ENCODE measurements at regions not wholly inside any gene's neighbourhood (a gene's known extent, or its start where the extent isn't known, plus 50 kb on each side); places are given as distances from the start of the nearest gene placed in this dataset.

- Histone ChIP-seq H3K4me1 (peaks cover 0 to 19% (median 0%) of the 10 kb centered on the region in 3 donors), H3K36me3 (no peaks in the 10 kb centered on the region), H3K4me3 (no peak overlapping the region), H3K9me3 (no peaks in the 10 kb centered on the region), H3K27ac (no peak overlapping the region), H3K27me3 (no peaks in the 10 kb centered on the region)
- TF ChIP-seq POLR2A (IDR thresholded peaks at IDR 0.05): no peak
- TF ChIP-seq, protein P1, sequence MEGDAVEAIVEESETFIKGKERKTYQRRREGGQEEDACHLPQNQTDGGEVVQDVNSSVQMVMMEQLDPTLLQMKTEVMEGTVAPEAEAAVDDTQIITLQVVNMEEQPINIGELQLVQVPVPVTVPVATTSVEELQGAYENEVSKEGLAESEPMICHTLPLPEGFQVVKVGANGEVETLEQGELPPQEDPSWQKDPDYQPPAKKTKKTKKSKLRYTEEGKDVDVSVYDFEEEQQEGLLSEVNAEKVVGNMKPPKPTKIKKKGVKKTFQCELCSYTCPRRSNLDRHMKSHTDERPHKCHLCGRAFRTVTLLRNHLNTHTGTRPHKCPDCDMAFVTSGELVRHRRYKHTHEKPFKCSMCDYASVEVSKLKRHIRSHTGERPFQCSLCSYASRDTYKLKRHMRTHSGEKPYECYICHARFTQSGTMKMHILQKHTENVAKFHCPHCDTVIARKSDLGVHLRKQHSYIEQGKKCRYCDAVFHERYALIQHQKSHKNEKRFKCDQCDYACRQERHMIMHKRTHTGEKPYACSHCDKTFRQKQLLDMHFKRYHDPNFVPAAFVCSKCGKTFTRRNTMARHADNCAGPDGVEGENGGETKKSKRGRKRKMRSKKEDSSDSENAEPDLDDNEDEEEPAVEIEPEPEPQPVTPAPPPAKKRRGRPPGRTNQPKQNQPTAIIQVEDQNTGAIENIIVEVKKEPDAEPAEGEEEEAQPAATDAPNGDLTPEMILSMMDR (IDR thresholded peaks at IDR 0.05): no peak
- 53 to 57% methylated on average over 3 to 4 of the region's 5 CpGs for WGBS, 2 donors
- intact Hi-C loops (cut with DNase I): no loop called here
- DNase-seq: no peak
Observed at GRCh38 chr2:118568700-118569099, 278.7 kb downstream of the EN1 start.

DNA sequence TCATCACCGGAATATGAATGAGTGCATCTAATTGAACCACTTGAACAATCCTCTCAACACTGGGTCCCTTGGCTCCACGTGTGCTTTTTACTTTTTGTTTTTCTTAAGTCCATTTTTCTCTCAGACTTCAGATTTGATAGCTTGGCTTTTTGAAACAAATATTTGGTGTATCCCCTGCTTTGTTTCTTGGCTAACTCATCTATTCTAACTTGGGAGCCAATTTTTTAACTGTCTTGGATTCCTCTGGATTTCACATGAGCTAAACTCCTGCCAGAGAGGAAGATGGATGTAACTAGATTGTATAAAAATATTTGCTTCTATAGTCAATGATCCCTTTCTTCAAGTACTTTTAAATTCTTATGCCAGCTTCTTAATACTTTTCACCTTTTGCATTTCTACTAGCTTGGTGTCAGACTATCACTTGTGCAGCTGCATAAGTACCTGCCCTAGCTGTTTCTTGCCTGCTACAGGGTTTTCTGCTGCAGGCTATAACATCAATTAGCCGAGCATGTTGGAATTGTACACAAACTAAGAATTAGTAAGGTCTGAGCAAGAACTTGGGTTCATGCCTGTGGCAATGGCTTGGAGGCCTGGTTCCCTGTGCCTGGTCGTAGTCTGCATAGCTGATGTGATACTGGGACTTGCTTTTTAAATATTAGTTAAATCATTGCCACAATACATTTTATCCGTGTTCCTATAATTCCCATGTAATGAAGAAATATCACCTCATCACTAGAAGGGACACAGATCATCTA lies 281.5 kb downstream of the EN1 start:
- DNase-seq: no peak

DNA sequence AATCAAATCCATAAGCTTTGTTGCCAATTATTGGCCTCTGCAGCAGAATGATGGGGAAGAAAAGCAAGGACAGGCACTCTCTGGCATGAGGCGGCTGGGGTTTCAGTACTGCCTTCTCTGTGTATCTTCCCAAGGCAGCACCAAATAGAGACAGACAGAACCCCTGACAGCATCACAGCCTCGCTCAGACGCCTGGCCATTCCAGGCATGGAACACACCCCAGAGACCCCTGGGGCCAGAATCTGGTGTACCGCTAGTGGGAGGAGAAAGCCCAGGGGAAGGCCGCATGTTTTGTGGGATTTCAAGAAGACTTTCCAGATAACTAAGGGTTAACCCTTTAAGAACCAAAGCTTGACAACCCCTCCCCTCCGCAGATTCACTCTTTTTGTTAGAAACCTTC lies 282.1 kb downstream of the EN1 start:
- Histone ChIP-seq H3K27me3 (no peaks in the 10 kb centered on the region), H3K4me1 (peaks cover 0 to 13% (median 0%) of the 10 kb centered on the region in 3 donors), H3K27ac (no peak overlapping the region), H3K9me3 (no peaks in the 10 kb centered on the region), H3K36me3 (no peaks in the 10 kb centered on the region), H3K4me3 (no peak overlapping the region)
- WGBS, 2 donors: 42 to 69% methylated on average over 3 to 4 of the region's 6 CpGs
- no peak for TF ChIP-seq POLR2A (IDR thresholded peaks at IDR 0.05)
- TF ChIP-seq, protein P1 (IDR thresholded peaks at IDR 0.05): no peak
- intact Hi-C loops (cut with DNase I): no loop called here
- DNase-seq: no peak

More for the DNA sequence above, 281.5 kb downstream of the EN1 start:
- WGBS, 2 donors: 34 to 36% methylated on average over 5 of the region's 5 CpGs
- Histone ChIP-seq H3K27ac (no peak overlapping the region), H3K4me3 (no peak overlapping the region), H3K4me1 (peaks cover 0 to 19% (median 0%) of the 10 kb centered on the region in 3 donors), H3K36me3 (no peaks in the 10 kb centered on the region), H3K9me3 (no peaks in the 10 kb centered on the region), H3K27me3 (no peaks in the 10 kb centered on the region)
- TF ChIP-seq, protein P1 (IDR thresholded peaks at IDR 0.05): no peak
- no peak for TF ChIP-seq POLR2A (IDR thresholded peaks at IDR 0.05)
- intact Hi-C loops (cut with DNase I): no loop called here

DNA sequence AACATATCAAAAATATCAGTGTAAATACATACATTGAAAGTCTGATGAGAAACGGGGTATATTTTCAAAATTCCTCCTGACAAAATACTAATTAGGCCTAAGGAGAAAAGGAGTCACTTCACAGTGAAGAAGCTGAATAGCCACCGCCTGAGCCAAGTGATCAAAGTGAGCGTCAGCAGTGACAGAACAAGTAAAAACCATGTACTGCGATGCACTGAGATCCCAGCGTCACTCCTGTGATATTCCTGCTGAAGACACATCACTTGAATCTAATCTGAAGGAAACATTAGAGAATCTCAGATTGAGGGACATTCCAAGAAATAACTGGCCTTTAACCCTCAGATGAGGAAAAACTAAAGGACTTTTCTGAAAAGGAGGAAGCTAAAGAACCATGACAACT lies 285.3 kb downstream of the EN1 start:
- no peak for TF ChIP-seq POLR2A (IDR thresholded peaks at IDR 0.05)
- TF ChIP-seq, protein P1 (IDR thresholded peaks at IDR 0.05): no peak
- no peaks in the 10 kb centered on the region for H3K36me3 ChIP-seq
- 81% methylated on average over 5 of the region's 5 CpGs for WGBS, 2 donors
- H3K27me3 ChIP-seq: no peaks in the 10 kb centered on the region
- H3K4me3 ChIP-seq: no peak overlapping the region
- peaks cover 0 to 6% (median 0%) of the 10 kb centered on the region in 3 donors for H3K4me1 ChIP-seq
- intact Hi-C loops (cut with DNase I): no loop called here
- DNase-seq: no peak
- H3K27ac ChIP-seq: no peak overlapping the region
- H3K9me3 ChIP-seq: no peaks in the 10 kb centered on the region

DNA sequence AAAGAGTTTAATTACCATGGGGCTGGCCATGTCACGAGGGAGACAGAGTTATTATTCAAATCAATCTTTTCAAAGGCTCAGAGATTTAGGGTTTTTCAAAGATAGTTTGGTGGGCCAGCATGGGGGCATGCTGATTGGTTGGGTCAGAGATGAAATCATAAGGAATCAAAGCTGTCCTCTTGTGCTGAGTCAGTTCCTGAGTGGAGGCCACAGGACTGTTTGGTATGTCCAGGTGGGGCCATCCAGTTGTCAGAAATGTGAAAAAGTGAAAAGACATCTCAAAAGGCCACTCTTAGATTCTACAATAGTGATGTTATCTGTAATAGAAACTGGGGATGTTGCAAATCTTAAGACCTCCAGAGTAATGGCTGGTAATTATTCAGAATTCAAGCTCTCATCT lies 288.6 kb downstream of the EN1 start:
- no peaks in the 10 kb centered on the region for H3K9me3 ChIP-seq
- no peak for DNase-seq
- no peaks in the 10 kb centered on the region for H3K4me1 ChIP-seq
- TF ChIP-seq, protein P1 (IDR thresholded peaks at IDR 0.05): no peak
- no peak for TF ChIP-seq POLR2A (IDR thresholded peaks at IDR 0.05)
- H3K27ac ChIP-seq: no peak overlapping the region
- intact Hi-C loops (cut with DNase I): no loop called here
- no peaks in the 10 kb centered on the region for H3K36me3 ChIP-seq
- 50 to 56% methylated on average over 1 of the region's 1 CpG for WGBS, 2 donors
- no peak overlapping the region for H3K4me3 ChIP-seq
- no peaks in the 10 kb centered on the region for H3K27me3 ChIP-seq

Measured in esophagus squamous epithelium (tissue), 5 donors.